ENCODE measurements at regions not wholly inside any gene's neighbourhood (a gene's known extent, or its start where the extent isn't known, plus 50 kb on each side); places are given as distances from the start of the nearest gene placed in this dataset.

- TF ChIP-seq CTCF (IDR thresholded peaks at IDR 0.05) (no peak), TCF7L2 (IDR thresholded peaks at IDR 0.05; ENCODE audit: low read depth, low read length) (no peak), REST (IDR thresholded peaks at IDR 0.05; ENCODE audit: insufficient read depth in 1 of 2, low read depth in 2 of 2, low read length in 1 of 2) (no peak), POLR2AphosphoS5 (IDR thresholded peaks at IDR 0.05; ENCODE audit: low read depth, low read length) (no peak), SIN3A (IDR thresholded peaks at IDR 0.05; ENCODE audit: borderline replicate concordance, insufficient read depth, low read depth, low read length) (no peak)
Measured at GRCh38 chr2:150211164-150211631, 276.3 kb downstream of the RND3 start.
